GM12872 (cell line): ENCODE measurements at regions not wholly inside any gene's neighbourhood (a gene's known extent, or its start where the extent isn't known, plus 50 kb on each side); places are given as distances from the start of the nearest gene placed in this dataset.

Experiments
- CTCF ChIP-seq: IDR thresholded peaks from 3 replicates; pipeline ENCODE4 v1.5.1; 2011; ENCODE audit warnings: low read depth, mild to moderate bottlenecking, low read length, moderate library complexity; ENCODE audit not compliant: insufficient read depth

- no peak for TF ChIP-seq CTCF
Measured at GRCh38 chr14:26741711-26742212, 143.9 kb upstream of the NOVA1 start.

- TF ChIP-seq CTCF: no peak
Measured at GRCh38 chr14:26743284-26743683, 145.5 kb upstream of the NOVA1 start.

GRCh38 chr14:26744903-26745302 lies 147.1 kb upstream of the NOVA1 start:
- TF ChIP-seq CTCF: no peak

- TF ChIP-seq CTCF: no peak
Measured at GRCh38 chr14:26761532-26761931, 163.7 kb upstream of the NOVA1 start.

- no peak for TF ChIP-seq CTCF
Measured at GRCh38 chr14:26765301-26765700, 167.5 kb upstream of the NOVA1 start.

- TF ChIP-seq CTCF: no peak
Measured at GRCh38 chr14:26765768-26766520, 168.1 kb upstream of the NOVA1 start.

- TF ChIP-seq CTCF: no peak
Measured at GRCh38 chr14:26766726-26767125, 168.9 kb upstream of the NOVA1 start.
